A549 (cell line): ENCODE measurements at regions not wholly inside any gene's neighbourhood (a gene's known extent, or its start where the extent isn't known, plus 50 kb on each side); places are given as distances from the start of the nearest gene placed in this dataset.

Source experiments
- ATAC-seq, 2 experiments: fragments of 200-7000 bp in 1 of 2; fragments of >200 bp in 1 of 2; cut with Nextera tagmentation in 1 of 2; cut with Tn5 transposase in 1 of 2; 3 replicates each; pipeline versions ENCODE4 v1.8.0 to v1.9.1; 2018 to 2020; ENCODE audit warnings: mild to moderate bottlenecking in 1 of 2, moderate library complexity in 1 of 2
- CTCF ChIA-PET: fragments of 300-600 bp; sonication (Branson Sonifier 250); formaldehyde crosslinking; extraction: SDS; loops from one replicate; lab custom pipeline; 2021; ENCODE audit warnings: antibody characterized with exemption, inconsistent platforms; lab: Yijun Ruan, JAX
- POLR2A ChIA-PET: fragments of 350-600 bp; formaldehyde crosslinking; extraction: SDS; loops from one replicate; lab custom pipeline; 2021; ENCODE audit warnings: antibody characterized with exemption, inconsistent platforms; lab: Yijun Ruan, JAX
- DNase-seq, 2 experiments: peaks; one replicate each; pipeline versions ENCODE4 v3.0.0 to v3.0.0-alpha.2; 2011 to 2016; ENCODE audit warnings: low read depth in 1 of 2, low spot score in 1 of 2
- FAIRE-seq: peaks from 2 replicates; lab custom pipeline; 2011; peaks lifted over from hg19 to GRCh38; lab: Jason Lieb, UNC
- H3K27ac ChIP-seq, 2 experiments: fragments of >200 bp; sonication (Bioruptor Twin); formaldehyde crosslinking; 3 replicates each; pipeline ENCODE4 v1.5.1; 2016 to 2017
- H3K4me1 ChIP-seq: fragments of >200 bp; sonication (Bioruptor Twin); formaldehyde crosslinking; 3 replicates; pipeline ENCODE4 v1.6.1; 2016
- H3K4me2 ChIP-seq: fragments of >200 bp; sonication (Bioruptor Twin); formaldehyde crosslinking; 3 replicates; pipeline ENCODE4 v1.6.1; 2016
- H3K4me3 ChIP-seq: fragments of >200 bp; sonication (Bioruptor Twin); formaldehyde crosslinking; 3 replicates; pipeline ENCODE4 v1.5.1; 2016
- H3K9me3 ChIP-seq: fragments of >200 bp; sonication (Bioruptor Twin); formaldehyde crosslinking; 3 replicates; pipeline ENCODE4 v1.6.1; 2016
- CBX8 ChIP-seq: fragments of 200-600 bp; sonication (generic); IDR thresholded peaks from 2 replicates; pipeline ENCODE4 v1.6.1; 2016
- EHF ChIP-seq: fragments of 250-450 bp; sonication (Bioruptor Pico); IDR thresholded peaks from 2 replicates; pipeline ENCODE4 v1.5.0; 2020; ENCODE audit warnings: mild to moderate bottlenecking
- EHMT2 ChIP-seq: fragments of 200-600 bp; sonication (generic); IDR thresholded peaks from 2 replicates; pipeline ENCODE4 v1.6.1; 2016; ENCODE audit warnings: antibody characterized with exemption, low read depth, mild to moderate bottlenecking, moderate library complexity
- ELK1 ChIP-seq: fragments of 150-350 bp; IDR thresholded peaks from 2 replicates; pipeline ENCODE4 v1.6.1; 2014; ENCODE audit warnings: low read depth, mild to moderate bottlenecking, low read length
- EP300 ChIP-seq, 2 experiments: fragments of >200 bp; sonication (Bioruptor Twin); formaldehyde crosslinking; IDR thresholded peaks; 2 replicates in 1 of 2; 3 replicates in 1 of 2; pipeline ENCODE4 v1.6.1; 2016 to 2017
- FOXS1 ChIP-seq: fragments of 250-450 bp; sonication (Bioruptor Pico); IDR thresholded peaks from 2 replicates; pipeline ENCODE4 v1.5.0; 2020; ENCODE audit warnings: mild to moderate bottlenecking, moderate library complexity
- GATA3 ChIP-seq: IDR thresholded peaks from 2 replicates; pipeline ENCODE4 v1.6.1; 2012; ENCODE audit warnings: borderline replicate concordance
- HDAC2 ChIP-seq: fragments of 200-600 bp; sonication (generic); IDR thresholded peaks from 2 replicates; pipeline ENCODE4 v1.6.1; 2016
- HEYL ChIP-seq: fragments of 250-450 bp; sonication (Bioruptor Pico); IDR thresholded peaks from 2 replicates; pipeline ENCODE4 v1.8.0; 2021; ENCODE audit warnings: mild to moderate bottlenecking, moderate library complexity
- KDM1A ChIP-seq: fragments of 200-600 bp; sonication (generic); IDR thresholded peaks from 2 replicates; pipeline ENCODE4 v1.6.1; 2016; ENCODE audit warnings: low read depth, mild to moderate bottlenecking
- KDM5A ChIP-seq: fragments of 200-600 bp; sonication (generic); IDR thresholded peaks from 2 replicates; pipeline ENCODE4 v1.6.1; 2016; ENCODE audit warnings: antibody characterized with exemption, mild to moderate bottlenecking
- MAFK ChIP-seq: fragments of 450-650 bp; IDR thresholded peaks from 2 replicates; pipeline ENCODE4 v1.6.1; 2014; ENCODE audit not compliant: partially characterized antibody
- NFE2L2 ChIP-seq: fragments of 150-350 bp; conservative IDR thresholded peaks from 2 replicates; pipeline ENCODE4 v1.6.1; 2014; ENCODE audit warnings: low read length
- PBX3 ChIP-seq: IDR thresholded peaks from 2 replicates; pipeline ENCODE4 v1.6.1; 2012
- POLR2A ChIP-seq: IDR thresholded peaks from 2 replicates; pipeline ENCODE4 v1.6.1; 2012; ENCODE audit warnings: mild to moderate bottlenecking, low read length
- RCOR1 ChIP-seq: fragments of 150-350 bp; IDR thresholded peaks from 2 replicates; pipeline ENCODE4 v1.6.1; 2014; ENCODE audit warnings: antibody characterized with exemption, low read length, low read depth
- RFX5 ChIP-seq: fragments of 450-650 bp; IDR thresholded peaks from 2 replicates; pipeline ENCODE4 v1.7.1; 2014; ENCODE audit warnings: antibody characterized with exemption, mild to moderate bottlenecking, moderate library complexity
- SMC3 ChIP-seq: fragments of >200 bp; sonication (Bioruptor Twin); formaldehyde crosslinking; IDR thresholded peaks from 3 replicates; pipeline ENCODE4 v1.6.1; 2018; ENCODE audit warnings: inconsistent platforms
- SREBF2 ChIP-seq: fragments of 450-650 bp; IDR thresholded peaks from 2 replicates; pipeline ENCODE4 v1.6.1; 2014; ENCODE audit warnings: mild to moderate bottlenecking, moderate library complexity
- ZNF302 ChIP-seq: fragments of 250-450 bp; sonication (Bioruptor Pico); IDR thresholded peaks from 2 replicates; pipeline ENCODE4 v1.9.0; 2021; ENCODE audit warnings: inconsistent platforms, mild to moderate bottlenecking, moderate library complexity
- ZSCAN20 ChIP-seq: fragments of 250-450 bp; sonication (Bioruptor Pico); IDR thresholded peaks from 2 replicates; pipeline ENCODE4 v1.8.0; 2022; ENCODE audit warnings: mild to moderate bottlenecking, moderate library complexity
- WGBS: methylation state at CpG from one replicate; pipeline ENCODE4 v1.1.6; 2017; ENCODE audit errors: missing lambda C conversion rate; 5-methylcytosine and 5-hydroxymethylcytosine counted together

GRCh38 chr15:70159001-70159712 is 61.4 kb upstream of the TLE3 start (continued):
- no peak for TF ChIP-seq ZSCAN20 (CRISPR knock-in tag)
- TF ChIP-seq HEYL (CRISPR knock-in tag): no peak
- no peak for TF ChIP-seq RCOR1
- no peak for TF ChIP-seq SMC3
- TF ChIP-seq HDAC2: no peak
- TF ChIP-seq, all 56 proteins: peak for 0

- Histone ChIP-seq H3K9me3 (no peaks in the 10 kb centered on the region), H3K4me1 (peaks cover 6% of the 10 kb centered on the region; the same call in 2 of the 3 replicates), H3K27ac (no peak overlapping the region; a peak in 1 of 6 replicates), H3K4me3 (no peak overlapping the region), H3K4me2 (no peak overlapping the region)
- WGBS: 80% methylated on average over 9 of the region's 9 CpGs
- POLR2A ChIA-PET: no interaction called here
- TF ChIP-seq KDM5A (no peak), KDM1A (no peak), GATA3 (no peak), NFE2L2 (no peak), RCOR1 (no peak), CBX8 (no peak), PBX3 (no peak)
- CTCF ChIA-PET: interaction anchor here (0.9 to 1.4 kb wide), 2 partner anchors 11 to 35 kb away, joined by 3 read pairs; no protein-coding TSS in a partner anchor
- FAIRE-seq (no peak), DNase-seq (no peak), ATAC-seq (no peak)
Observed at GRCh38 chr15:70158309-70159000, 60.7 kb upstream of the TLE3 start.

GRCh38 chr15:70156671-70157271 is 59.1 kb upstream of the TLE3 start:
- no peak overlapping the region for H3K27ac ChIP-seq
- TF ChIP-seq RCOR1 (no peak), KDM1A (no peak), MAFK (no peak), ELK1 (no peak), RFX5 (no peak), ZNF302 (CRISPR knock-in tag) (no peak), EHF (no peak), NFE2L2 (no peak), EP300 (IDR thresholded peaks at IDR 0.05) (no peak), POLR2A (no peak), GATA3 (no peak), SREBF2 (no peak), EHMT2 (no peak), FOXS1 (no peak), SMC3 (no peak)
- TF ChIP-seq, all 56 proteins: peak for 0
- DNase-seq: no peak
- FAIRE-seq: no peak
- WGBS: 72% methylated on average over 17 of the region's 17 CpGs
- Histone ChIP-seq H3K4me3 (no peak overlapping the region), H3K4me1 (peaks cover 6% of the 10 kb centered on the region; the same call in 2 of the 3 replicates), H3K9me3 (no peaks in the 10 kb centered on the region), H3K4me2 (no peak overlapping the region)
- ChIA-PET POLR2A (no interaction called here), CTCF (interaction anchor here (0.7 to 3.6 kb wide), 5 partner anchors 12 to 679 kb away, joined by 3 to 15 read pairs (median 4); no protein-coding TSS in a partner anchor)
- no peak for ATAC-seq
